A673 (cell line): ENCODE measurements at regions not wholly inside any gene's neighbourhood (a gene's known extent, or its start where the extent isn't known, plus 50 kb on each side); places are given as distances from the start of the nearest gene placed in this dataset.

Source experiments
- CTCF ChIP-seq: fragments of 300-800, 200-600 bp; sonication (generic); conservative IDR thresholded peaks from 2 replicates; pipeline ENCODE4 v1.5.1; 2017; ENCODE audit warnings: low read depth, mild to moderate bottlenecking, antibody characterized with exemption, low read length, moderate library complexity, mixed read lengths
- EZH2 ChIP-seq: fragments of 200-600 bp; sonication (generic); IDR thresholded peaks from 2 replicates; pipeline ENCODE4 v1.6.1; 2017; ENCODE audit warnings: borderline replicate concordance, low read depth, mild to moderate bottlenecking, mixed read lengths, antibody characterized with exemption, low read length; ENCODE audit not compliant: poor library complexity, severe bottlenecking

- no peak for TF ChIP-seq CTCF
- no peak for TF ChIP-seq EZH2
Measured at GRCh38 chr14:53545217-53545616, 392.1 kb upstream of the DDHD1 start.
